ENCODE measurements at regions not wholly inside any gene's neighbourhood (a gene's known extent, or its start where the extent isn't known, plus 50 kb on each side); places are given as distances from the start of the nearest gene placed in this dataset.

- no peak for TF ChIP-seq CTCF (IDR thresholded peaks at IDR 0.05; ENCODE audit: poor library complexity)
- TF ChIP-seq EZH2 (IDR thresholded peaks at IDR 0.05; ENCODE audit: borderline replicate concordance) = no peak
- TF ChIP-seq EZH2phosphoT487 (IDR thresholded peaks at IDR 0.05; ENCODE audit: low read depth, severe bottlenecking, unreplicated experiment) = no peak
These were observed 185.8 kb upstream of the CFAP20DC start for GRCh38 chr3:59235634-59236012.

All from hepatocyte (in vitro differentiated cells).